PFSK-1 (cell line): ENCODE measurements at regions not wholly inside any gene's neighbourhood (a gene's known extent, or its start where the extent isn't known, plus 50 kb on each side); places are given as distances from the start of the nearest gene placed in this dataset.

ENCODE experiments used
- FOXP2 ChIP-seq: optimal IDR thresholded peaks from 2 replicates; pipeline ENCODE3; 2011; ENCODE audit warnings: borderline replicate concordance, control low read depth, inconsistent platforms; ENCODE audit not compliant: insufficient read depth; ENCODE audit errors: extremely low read length, extremely low read depth
- POLR2AphosphoS5 ChIP-seq: IDR thresholded peaks from 2 replicates; pipeline ENCODE4 v1.6.1; 2012; ENCODE audit warnings: low read depth, mild to moderate bottlenecking, control low read depth, low read length, moderate library complexity
- REST ChIP-seq, 2 experiments: IDR thresholded peaks; 2 replicates each; pipeline versions ENCODE4 v1.6.1 to v1.8.0; 2011 to 2012; ENCODE audit warnings: low read depth in 2 of 2, low read length in 2 of 2, control low read depth in 1 of 2, inconsistent platforms in 1 of 2, mild to moderate bottlenecking in 1 of 2, moderate library complexity in 1 of 2; ENCODE audit not compliant: insufficient read depth in 1 of 2
- SIN3A ChIP-seq: IDR thresholded peaks from 2 replicates; pipeline ENCODE4 v1.6.1; 2012; ENCODE audit warnings: mild to moderate bottlenecking, low read length, moderate library complexity, borderline replicate concordance; ENCODE audit not compliant: insufficient read depth
- TAF1 ChIP-seq: IDR thresholded peaks from 2 replicates; pipeline ENCODE4 v1.6.1; 2012; ENCODE audit warnings: low read length, control low read depth, borderline replicate concordance; ENCODE audit not compliant: insufficient read depth

GRCh38 chr16:9687737-9688319, 494.4 kb downstream of the GRIN2A start:
- TF ChIP-seq REST (IDR thresholded peaks at IDR 0.05; ENCODE audit: insufficient read depth in 1 of 2, low read depth in 2 of 2, low read length in 2 of 2) = no peak
- no peak for TF ChIP-seq TAF1
- TF ChIP-seq FOXP2 = no peak
- TF ChIP-seq POLR2AphosphoS5 = no peak
- TF ChIP-seq SIN3A = no peak

- TF ChIP-seq REST (IDR thresholded peaks at IDR 0.05; ENCODE audit: insufficient read depth in 1 of 2, low read depth in 2 of 2, low read length in 2 of 2) (no peak), FOXP2 (no peak), POLR2AphosphoS5 (no peak), TAF1 (no peak)
These were observed 492.6 kb downstream of the GRIN2A start for GRCh38 chr16:9689597-9689996.

- TF ChIP-seq SIN3A = no peak
- TF ChIP-seq FOXP2 = no peak
- TF ChIP-seq TAF1 = no peak
- TF ChIP-seq POLR2AphosphoS5 = no peak
- TF ChIP-seq REST (IDR thresholded peaks at IDR 0.05; ENCODE audit: insufficient read depth in 1 of 2, low read depth in 2 of 2, low read length in 2 of 2) = no peak
These were observed 487.1 kb downstream of the GRIN2A start for GRCh38 chr16:9695152-9695551.
